Ascending aorta (tissue), 2 donors: ENCODE measurements at regions not wholly inside any gene's neighbourhood (a gene's known extent, or its start where the extent isn't known, plus 50 kb on each side); places are given as distances from the start of the nearest gene placed in this dataset.

ENCODE experiments used
- DNase-seq, 2 donors: peaks; one replicate each; pipeline ENCODE4 v3.0.0-alpha.2; 2019; ENCODE audit warnings: low spot score in 2 of 2
- H3K27ac ChIP-seq, 2 donors: fragments of 200-600 bp; sonication (generic); one replicate each; pipeline ENCODE4 v1.5.1; 2016 to 2017; ENCODE audit warnings: mild to moderate bottlenecking in 1 of 2
- H3K27me3 ChIP-seq: fragments of 200-600 bp; sonication (generic); one replicate; pipeline ENCODE4 v1.5.1; 2017
- H3K36me3 ChIP-seq, 2 donors: fragments of 200-600 bp; sonication (generic); one replicate each; pipeline ENCODE4 v1.5.1; 2016
- H3K4me1 ChIP-seq, 2 donors: fragments of 200-600 bp; sonication (generic); one replicate each; pipeline ENCODE4 v1.5.1; 2016 to 2017; ENCODE audit warnings: mild to moderate bottlenecking in 1 of 2
- H3K4me3 ChIP-seq, 2 donors: fragments of 200-600 bp; sonication (generic); one replicate each; pipeline ENCODE4 v1.5.1; 2016 to 2017; ENCODE audit warnings: mild to moderate bottlenecking in 1 of 2
- H3K9me3 ChIP-seq, 2 donors: fragments of 200-600 bp; sonication (generic); one replicate each; pipeline ENCODE4 v1.5.1; 2016
- CTCF ChIP-seq, 3 experiments: fragments of 200-600 bp in 2 of 3; fragments of 450-650 bp in 1 of 3; sonication (generic) in 2 of 3; IDR thresholded peaks; one replicate each; pipeline ENCODE4 v1.5.1; 2016 to 2019; ENCODE audit warnings: antibody characterized with exemption in 3 of 3, mild to moderate bottlenecking in 1 of 3, moderate library complexity in 1 of 3
- intact Hi-C: fragments of 100-400 bp; cut with DNase I; formaldehyde crosslinking; loops from one replicate; pipeline ENCODE4 v1.15.1; 2023

- H3K27ac ChIP-seq, result no peak overlapping the region
- no peaks in the 10 kb centered on the region for H3K4me1 ChIP-seq
- no peak for TF ChIP-seq CTCF (IDR thresholded peaks at IDR 0.05)
- no peaks in the 10 kb centered on the region for H3K27me3 ChIP-seq
- H3K4me3 ChIP-seq, result no peak overlapping the region
- no peaks in the 10 kb centered on the region for H3K36me3 ChIP-seq
- intact Hi-C loops, result no loop called here
- no peaks in the 10 kb centered on the region for H3K9me3 ChIP-seq
- no peak for DNase-seq
These were observed 149.2 kb downstream of the EVA1A start for GRCh38 chr2:75411574-75411973.

GRCh38 chr2:75410702-75411101 is 150.0 kb downstream of the EVA1A start:
- no peak for DNase-seq
- intact Hi-C loops, result no loop called here
- H3K9me3 ChIP-seq, result no peaks in the 10 kb centered on the region
- no peaks in the 10 kb centered on the region for H3K27me3 ChIP-seq
- H3K27ac ChIP-seq, result no peak overlapping the region
- no peaks in the 10 kb centered on the region for H3K36me3 ChIP-seq
- no peaks in the 10 kb centered on the region for H3K4me1 ChIP-seq
- no peak for TF ChIP-seq CTCF (IDR thresholded peaks at IDR 0.05)
- no peak overlapping the region for H3K4me3 ChIP-seq

GRCh38 chr2:75408771-75409170 is 152.0 kb downstream of the EVA1A start:
- no peak overlapping the region for H3K4me3 ChIP-seq
- H3K4me1 ChIP-seq, result no peaks in the 10 kb centered on the region
- intact Hi-C loops, result loop anchor here (10.0 kb wide), 2 partner anchors 344 to 714 kb away; no protein-coding TSS in a partner anchor
- H3K27ac ChIP-seq, result no peak overlapping the region
- H3K27me3 ChIP-seq, result peaks cover 3% of the 10 kb centered on the region
- H3K9me3 ChIP-seq, result no peaks in the 10 kb centered on the region
- no peak for DNase-seq
- TF ChIP-seq CTCF (IDR thresholded peaks at IDR 0.05), result no peak
- no peaks in the 10 kb centered on the region for H3K36me3 ChIP-seq

DNA sequence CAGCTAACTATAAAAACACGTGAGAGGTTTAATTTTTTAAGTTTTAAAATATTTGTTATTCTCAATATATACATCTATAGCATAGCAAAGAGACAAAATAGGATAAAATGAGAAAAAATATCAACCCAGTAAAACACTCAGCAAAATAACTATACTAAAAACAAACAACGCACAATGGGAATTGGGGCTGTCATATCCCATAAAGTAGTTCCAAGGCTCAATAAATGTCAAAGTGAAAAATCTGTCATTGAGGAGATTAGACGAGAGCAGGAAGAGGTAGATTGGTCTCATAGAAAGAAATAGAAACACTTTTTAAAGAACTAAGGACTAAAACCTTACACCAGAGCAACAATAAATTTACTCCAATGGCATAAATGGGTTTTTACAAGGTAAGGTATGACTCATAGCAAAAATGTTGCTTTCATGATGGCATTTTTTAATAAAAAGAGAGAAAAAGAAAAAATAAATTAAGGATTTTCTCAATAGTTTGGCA is 153.7 kb downstream of the EVA1A start:
- no peak overlapping the region for H3K27ac ChIP-seq
- TF ChIP-seq CTCF (IDR thresholded peaks at IDR 0.05), result no peak
- peaks cover 3% of the 10 kb centered on the region for H3K27me3 ChIP-seq
- H3K4me1 ChIP-seq, result no peaks in the 10 kb centered on the region
- no peaks in the 10 kb centered on the region for H3K9me3 ChIP-seq
- no peak for DNase-seq
- no peaks in the 10 kb centered on the region for H3K36me3 ChIP-seq
- H3K4me3 ChIP-seq, result no peak overlapping the region
- intact Hi-C loops, result loop anchor here (10.0 kb wide), 2 partner anchors 342 to 712 kb away; no protein-coding TSS in a partner anchor

DNA sequence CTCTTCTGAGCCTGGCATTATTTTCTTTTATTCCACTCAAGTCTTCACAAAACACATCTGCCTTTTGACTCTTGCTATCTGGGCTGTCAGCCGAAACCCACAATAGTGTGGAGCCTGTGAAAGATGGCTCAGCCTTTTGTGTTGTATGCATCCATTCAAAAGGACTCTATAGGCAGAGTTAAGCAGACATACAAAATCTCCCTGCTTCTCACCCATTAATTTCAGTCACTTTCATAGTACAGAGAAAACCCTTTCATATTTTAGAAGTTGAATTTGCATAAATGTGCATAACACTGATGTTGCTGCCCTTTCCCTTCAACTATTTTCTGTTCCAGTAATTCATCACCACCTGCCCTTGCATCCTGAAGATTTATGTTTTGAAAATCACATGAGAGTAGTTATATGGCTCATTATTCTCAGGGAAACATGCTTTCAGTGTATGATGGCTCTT is 154.6 kb downstream of the EVA1A start:
- H3K4me1 ChIP-seq, result no peaks in the 10 kb centered on the region
- no peaks in the 10 kb centered on the region for H3K36me3 ChIP-seq
- H3K4me3 ChIP-seq, result no peak overlapping the region
- intact Hi-C loops, result loop anchor here (10.0 kb wide), 2 partner anchors 341 to 711 kb away; no protein-coding TSS in a partner anchor
- TF ChIP-seq CTCF (IDR thresholded peaks at IDR 0.05), result no peak
- DNase-seq, result no peak
- no peaks in the 10 kb centered on the region for H3K9me3 ChIP-seq
- H3K27me3 ChIP-seq, result peaks cover 3% of the 10 kb centered on the region
- H3K27ac ChIP-seq, result no peak overlapping the region

GRCh38 chr2:75405000-75405399 is 155.7 kb downstream of the EVA1A start:
- no peak for DNase-seq
- no peaks in the 10 kb centered on the region for H3K4me1 ChIP-seq
- no peaks in the 10 kb centered on the region for H3K36me3 ChIP-seq
- H3K4me3 ChIP-seq, result no peak overlapping the region
- H3K27me3 ChIP-seq, result peaks cover 3% of the 10 kb centered on the region
- no peak for TF ChIP-seq CTCF (IDR thresholded peaks at IDR 0.05)
- intact Hi-C loops, result loop anchor here (5.0 to 10.0 kb wide), 3 partner anchors 340 to 710 kb away; no protein-coding TSS in a partner anchor
- H3K27ac ChIP-seq, result no peak overlapping the region
- no peaks in the 10 kb centered on the region for H3K9me3 ChIP-seq
